ENCODE measurements at regions not wholly inside any gene's neighbourhood (a gene's known extent, or its start where the extent isn't known, plus 50 kb on each side); places are given as distances from the start of the nearest gene placed in this dataset.
"Not testable (repeated sequence)": the region's sequence is repeated elsewhere in the genome, so short reads cannot be mapped to it uniquely, and the experiment has no call there.

- TF ChIP-seq CTCF (IDR thresholded peaks at IDR 0.05): no peak
- Histone ChIP-seq H3K4me3 (no peak overlapping the region), H3K36me3 (ENCODE audit: insufficient read depth in 1 of 2, low read depth in 1 of 2) (no peaks in the 10 kb centered on the region), H3K4me1 (no peaks in the 10 kb centered on the region), H3K27me3 (ENCODE audit: insufficient read depth in 3 of 3, low read length in 2 of 3) (peaks cover 0 to 5% (median 0%) of the 10 kb centered on the region in 3 donors), H3K9me3 (no peaks in the 10 kb centered on the region), H3K27ac (no peak overlapping the region)
- intact Hi-C loops (cut with DNase I): no loop called here
- DNase-seq (no peak), ATAC-seq (no peak)
- WGBS, 3 donors: 70 to 73% (median 71%) methylated on average over 5 of the region's 5 CpGs
These were observed 75.2 kb upstream of the TOP3B start for GRCh38 chr22:22057617-22058378.

GRCh38 chr22:22056809-22057594 lies 74.4 kb upstream of the TOP3B start:
- H3K36me3 ChIP-seq (ENCODE audit: insufficient read depth in 1 of 2, low read depth in 1 of 2); H3K4me1 ChIP-seq; intact Hi-C loops (cut with DNase I); ATAC-seq; H3K4me3 ChIP-seq; H3K27ac ChIP-seq; H3K9me3 ChIP-seq; H3K27me3 ChIP-seq (ENCODE audit: insufficient read depth in 3 of 3, low read length in 2 of 3); DNase-seq: not testable (repeated sequence)
- WGBS, 3 donors: 60 to 63% (median 63%) methylated on average over 14 of the region's 14 CpGs

GRCh38 chr22:22052548-22053139 lies 70.1 kb upstream of the TOP3B start:
- H3K36me3 ChIP-seq (ENCODE audit: insufficient read depth in 1 of 2, low read depth in 1 of 2); H3K4me1 ChIP-seq; intact Hi-C loops (cut with DNase I); H3K9me3 ChIP-seq; H3K4me3 ChIP-seq; DNase-seq; H3K27ac ChIP-seq; H3K27me3 ChIP-seq (ENCODE audit: insufficient read depth in 3 of 3, low read length in 2 of 3); ATAC-seq: not testable (repeated sequence)
- WGBS, 3 donors: 68 to 79% (median 69%) methylated on average over 3 of the region's 3 CpGs

- H3K36me3 ChIP-seq (ENCODE audit: insufficient read depth in 1 of 2, low read depth in 1 of 2); H3K4me1 ChIP-seq; H3K27me3 ChIP-seq (ENCODE audit: insufficient read depth in 3 of 3, low read length in 2 of 3); DNase-seq; ATAC-seq; H3K4me3 ChIP-seq; H3K27ac ChIP-seq; intact Hi-C loops (cut with DNase I); H3K9me3 ChIP-seq: not testable (repeated sequence)
- 43 to 48% (median 44%) methylated on average over 2 of the region's 2 CpGs for WGBS, 3 donors
These were observed 68.4 kb upstream of the TOP3B start for GRCh38 chr22:22051032-22051431.

- no peak for TF ChIP-seq CTCF (IDR thresholded peaks at IDR 0.05)
- Histone ChIP-seq H3K9me3 (no peaks in the 10 kb centered on the region), H3K36me3 (ENCODE audit: insufficient read depth in 1 of 2, low read depth in 1 of 2) (no peaks in the 10 kb centered on the region), H3K4me3 (no peak overlapping the region), H3K27me3 (ENCODE audit: insufficient read depth in 3 of 3, low read length in 2 of 3) (peaks cover 0 to 3% (median 2%) of the 10 kb centered on the region in 3 donors), H3K27ac (no peak overlapping the region), H3K4me1 (no peaks in the 10 kb centered on the region)
- ATAC-seq (no peak), DNase-seq (no peak)
- intact Hi-C loops (cut with DNase I): no loop called here
These were observed 67.7 kb upstream of the TOP3B start for GRCh38 chr22:22050141-22050775.

- Histone ChIP-seq H3K36me3 (ENCODE audit: insufficient read depth in 1 of 2, low read depth in 1 of 2) (no peaks in the 10 kb centered on the region), H3K9me3 (no peaks in the 10 kb centered on the region), H3K4me1 (no peaks in the 10 kb centered on the region), H3K27ac (no peak overlapping the region), H3K27me3 (ENCODE audit: insufficient read depth in 3 of 3, low read length in 2 of 3) (peaks cover 0 to 3% (median 2%) of the 10 kb centered on the region in 3 donors), H3K4me3 (no peak overlapping the region)
- TF ChIP-seq CTCF (IDR thresholded peaks at IDR 0.05): no peak
- DNase-seq (no peak), ATAC-seq (no peak)
- WGBS, 3 donors: 35 to 73% (median 71%) methylated on average over 1 of the region's 1 CpG
- intact Hi-C loops (cut with DNase I): no loop called here
These were observed 67.1 kb upstream of the TOP3B start for GRCh38 chr22:22049684-22050083.

Measured in psoas muscle (tissue), 7 donors.